ENCODE measurements at regions not wholly inside any gene's neighbourhood (a gene's known extent, or its start where the extent isn't known, plus 50 kb on each side); places are given as distances from the start of the nearest gene placed in this dataset.
"Not testable (repeated sequence)": the region's sequence is repeated elsewhere in the genome, so short reads cannot be mapped to it uniquely, and the experiment has no call there.

- no peak for FAIRE-seq
Measured at GRCh38 chr10:43922335-43923280, 273.9 kb upstream of the ZNF32 start.

DNA sequence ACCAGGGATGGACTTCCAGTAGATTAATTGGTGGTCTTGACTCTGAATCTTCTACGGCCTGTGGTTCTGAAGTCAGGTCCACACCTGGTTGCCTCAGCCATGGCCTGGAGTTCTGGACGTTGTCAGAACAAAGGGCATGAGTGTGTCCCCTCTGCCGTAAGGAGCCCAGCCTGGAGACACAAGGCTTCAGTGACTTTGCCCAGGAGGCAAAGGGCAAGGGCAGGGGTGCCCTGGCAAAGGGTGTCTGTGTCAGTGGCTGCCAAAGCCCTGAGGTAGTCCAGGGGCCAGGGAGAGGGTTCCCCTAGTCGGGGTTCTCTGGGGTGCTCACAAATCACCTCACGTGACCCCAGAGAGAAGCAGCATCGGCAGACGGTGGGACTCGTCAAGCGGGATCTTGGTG lies 273.2 kb upstream of the ZNF32 start:
- no peak for FAIRE-seq

GRCh38 chr10:43921478-43921877 lies 272.8 kb upstream of the ZNF32 start:
- no peak for FAIRE-seq

DNA sequence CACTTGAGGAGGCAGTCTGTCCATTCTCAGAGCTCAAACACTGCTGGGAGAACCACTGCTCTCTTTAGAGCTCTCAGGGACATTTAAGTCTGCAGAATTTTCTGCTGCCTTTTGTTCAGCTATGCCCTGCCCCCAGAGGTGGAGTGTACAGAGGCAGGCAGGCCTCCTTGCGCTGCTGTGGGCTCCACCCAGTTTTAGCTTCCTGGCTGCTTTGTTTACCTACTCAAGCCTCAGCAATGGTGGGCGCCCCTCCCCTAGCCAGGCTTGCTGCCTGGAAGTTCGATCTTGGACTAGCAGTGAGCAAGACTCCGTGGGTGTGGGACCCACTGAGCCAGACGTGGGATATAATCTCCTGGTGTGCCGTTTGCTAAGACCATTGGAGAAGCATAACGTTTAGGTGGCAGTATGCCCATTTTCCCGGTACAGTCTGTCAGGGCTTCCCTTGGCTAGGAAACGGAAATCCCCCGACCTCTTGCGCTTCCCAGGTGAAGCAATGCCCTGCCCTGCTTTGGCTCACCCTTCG lies 271.6 kb upstream of the ZNF32 start:
- FAIRE-seq: not testable (repeated sequence)

- no peak for FAIRE-seq
Measured at GRCh38 chr10:43913676-43914235, 265.1 kb upstream of the ZNF32 start.

- FAIRE-seq: no peak
Measured at GRCh38 chr10:43912469-43912868, 263.8 kb upstream of the ZNF32 start.

DNA sequence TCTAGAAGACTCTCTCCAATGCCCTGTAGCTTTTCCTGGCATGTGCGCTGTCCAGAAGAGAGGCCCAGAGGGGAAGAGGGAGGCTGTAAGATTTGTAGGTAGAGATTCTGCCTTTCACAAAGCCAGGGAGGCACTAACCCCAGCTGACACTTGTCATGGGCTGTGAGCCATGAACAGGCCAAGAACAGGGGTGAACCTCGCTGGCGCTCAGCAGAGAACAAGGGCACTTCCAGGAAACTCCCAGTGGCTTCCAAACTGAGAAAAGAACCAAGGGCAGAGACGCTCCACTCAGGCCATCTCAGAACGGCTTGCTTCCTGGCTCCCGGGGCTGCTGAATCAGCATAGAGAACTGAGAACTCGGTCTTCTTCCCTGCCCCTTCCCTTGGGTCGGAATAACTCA lies 257.8 kb upstream of the ZNF32 start:
- FAIRE-seq: no peak

DNA sequence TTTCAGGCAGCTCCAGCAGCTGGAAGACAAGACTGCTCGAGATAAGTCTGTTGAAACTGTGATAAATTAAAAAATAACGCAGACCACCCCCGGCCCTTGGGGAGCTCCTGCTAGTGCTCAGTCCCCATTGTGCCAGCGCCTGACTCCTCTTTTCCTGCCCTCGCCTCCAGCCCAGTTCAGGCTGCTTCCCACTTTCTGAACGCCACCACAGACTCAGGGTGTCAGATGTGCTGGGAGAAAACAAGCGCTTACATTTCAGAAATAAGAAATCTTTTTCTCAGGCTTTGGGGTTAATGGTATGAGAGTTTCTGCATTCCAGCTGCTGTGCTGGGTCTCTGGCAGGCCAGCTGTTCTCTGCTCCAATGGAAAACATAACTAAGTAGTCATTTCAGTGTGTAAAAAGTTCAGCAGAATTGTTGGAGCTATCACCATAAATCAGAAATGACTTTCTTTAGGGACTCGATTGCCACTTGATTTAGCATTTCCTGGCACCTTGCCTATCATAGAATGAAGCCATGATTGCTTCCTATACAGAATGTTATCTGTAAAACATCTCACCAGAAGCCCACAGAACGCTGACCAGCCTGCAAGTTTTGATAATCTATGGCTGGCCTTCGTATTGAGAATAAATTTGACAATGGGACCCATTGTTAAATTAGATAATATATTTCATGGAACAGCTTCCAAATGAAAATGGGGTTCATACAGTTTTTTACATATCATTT lies 257.0 kb upstream of the ZNF32 start:
- peak; percentile 26 for FAIRE-seq

DNA sequence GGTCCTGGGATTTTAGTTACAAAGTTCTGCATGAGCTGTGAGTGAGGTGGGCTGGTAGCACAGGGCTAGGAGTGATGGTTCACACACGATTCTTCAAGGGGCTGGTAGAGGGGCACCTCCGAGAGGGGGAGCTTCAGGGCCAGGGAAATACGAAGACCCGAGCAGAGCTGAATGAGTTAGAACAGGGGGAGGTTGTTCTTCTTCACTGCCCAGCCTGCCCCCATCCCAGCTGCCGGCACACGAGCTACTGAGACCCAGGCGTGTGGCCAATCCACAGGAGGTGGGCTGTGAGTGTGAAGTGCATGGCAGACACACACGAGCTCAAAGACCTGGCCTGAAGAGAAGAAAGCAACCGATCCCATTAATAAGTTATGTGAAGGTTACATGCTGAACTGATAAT lies 256.2 kb upstream of the ZNF32 start:
- no peak for FAIRE-seq

DNA sequence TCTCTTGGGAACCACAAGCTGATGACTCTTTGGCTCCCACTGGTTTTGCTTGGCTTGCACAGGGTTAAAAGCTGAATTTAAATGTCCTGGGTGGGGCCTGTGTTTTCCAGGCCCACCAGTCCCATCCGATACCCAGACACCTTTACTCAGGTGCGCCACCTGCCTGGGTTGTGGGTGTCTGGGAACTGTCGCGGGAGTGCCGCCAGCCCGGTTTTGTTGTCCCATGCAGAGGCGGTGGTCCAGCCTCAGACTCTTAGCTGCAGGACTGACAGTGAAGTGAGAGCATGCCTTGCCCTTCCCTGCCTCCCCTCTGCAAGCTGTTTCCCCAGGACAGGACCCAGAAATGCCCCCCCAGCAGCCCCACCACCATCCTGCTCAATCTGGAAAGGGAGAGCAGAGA lies 255.6 kb upstream of the ZNF32 start:
- FAIRE-seq: no peak

- no peak for FAIRE-seq
Measured at GRCh38 chr10:43903451-43903850, 254.8 kb upstream of the ZNF32 start.

GRCh38 chr10:43902842-43903241 lies 254.2 kb upstream of the ZNF32 start:
- FAIRE-seq: no peak

DNA sequence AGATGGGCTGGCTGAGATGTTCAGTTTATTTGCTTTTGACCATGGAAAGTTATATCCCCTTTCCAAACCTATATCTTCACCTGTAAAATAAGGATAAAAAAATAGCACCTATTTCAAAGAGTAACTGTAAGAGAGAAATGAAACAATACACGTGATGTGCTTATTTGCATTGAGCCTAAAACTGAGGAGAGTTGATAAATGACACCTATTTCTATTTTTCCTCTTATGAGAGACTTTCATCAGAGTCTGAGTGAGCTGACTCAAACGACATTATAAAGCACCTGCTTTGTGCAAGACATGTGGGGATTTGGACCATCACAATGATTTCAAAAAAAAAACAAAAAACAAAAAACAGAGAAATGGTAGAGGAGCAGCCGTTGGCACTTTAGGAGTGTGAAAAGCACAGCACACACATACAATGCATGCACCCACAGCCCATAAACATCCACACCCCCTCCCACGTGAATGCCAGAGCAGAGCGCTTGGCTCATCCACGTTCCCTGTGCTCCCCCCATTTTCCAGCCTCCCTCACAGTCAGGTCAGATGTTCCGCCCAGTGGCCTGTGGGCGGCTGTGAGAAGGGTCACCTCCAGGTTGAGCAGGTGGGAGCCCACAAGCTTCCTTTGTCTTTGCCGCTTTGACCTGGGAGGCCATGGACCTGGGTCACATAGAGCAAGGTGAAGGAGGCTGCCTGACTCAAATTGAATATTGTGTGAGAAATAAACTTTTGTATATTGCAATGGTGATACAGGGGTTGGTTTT lies 253.2 kb upstream of the ZNF32 start:
- FAIRE-seq: no peak

- FAIRE-seq: no peak
Measured at GRCh38 chr10:43901302-43901701, 252.6 kb upstream of the ZNF32 start.

GRCh38 chr10:43900571-43900970 lies 251.9 kb upstream of the ZNF32 start:
- FAIRE-seq: no peak

DNA sequence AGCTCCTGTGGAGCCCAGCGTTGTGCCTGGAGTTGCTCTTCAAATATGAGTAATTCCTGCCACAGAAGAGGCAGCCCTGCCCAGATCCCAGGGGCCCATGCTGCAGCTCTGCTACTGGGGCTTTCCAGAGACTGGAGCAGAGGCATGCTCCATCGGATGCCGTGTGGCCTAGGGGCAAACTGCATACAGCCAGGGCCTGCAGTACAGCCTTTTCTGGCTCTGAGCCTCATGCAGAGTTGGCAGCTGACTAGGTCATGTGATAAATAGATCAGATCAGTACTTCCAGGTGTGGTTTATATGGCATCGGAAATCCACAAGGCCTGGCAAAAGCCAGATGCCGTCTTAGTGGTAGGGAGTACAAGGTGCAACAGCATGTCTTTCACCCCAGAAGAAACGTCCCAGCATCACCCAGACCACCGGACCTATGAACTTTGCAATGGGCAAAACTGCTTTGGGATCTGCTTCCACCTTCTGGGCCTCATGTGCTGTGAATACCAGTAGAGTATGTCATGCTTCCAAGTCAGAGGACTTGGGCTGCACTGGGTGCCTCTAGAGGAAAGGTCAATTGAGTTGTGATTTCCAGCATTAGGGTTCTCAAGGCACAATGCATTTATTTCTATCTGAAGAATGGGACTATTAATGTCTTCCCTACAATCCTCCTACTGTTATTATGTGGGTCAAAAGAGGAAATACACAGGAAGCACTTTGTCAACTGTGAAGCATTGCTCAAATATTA lies 250.7 kb upstream of the ZNF32 start:
- no peak for FAIRE-seq

DNA sequence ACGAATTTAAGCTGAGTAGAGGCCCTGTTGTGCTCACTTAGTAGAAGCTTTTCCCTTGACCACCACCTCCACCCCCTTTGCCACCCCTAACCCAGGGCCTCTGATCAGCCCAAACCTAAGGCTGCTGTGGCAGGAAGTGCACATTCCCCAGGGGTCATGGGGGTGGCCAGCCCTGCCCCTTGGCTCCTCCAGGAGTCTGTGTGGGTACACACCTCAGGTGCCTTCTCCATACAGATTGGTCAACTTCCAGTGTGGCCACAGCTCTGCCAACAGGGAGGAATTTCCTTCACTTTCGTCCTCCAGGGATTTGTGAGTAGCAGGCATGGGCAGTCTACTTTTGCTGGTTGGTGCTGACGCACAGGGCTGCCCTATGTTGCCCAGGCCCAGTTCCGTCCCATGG lies 249.9 kb upstream of the ZNF32 start:
- FAIRE-seq: no peak

GRCh38 chr10:43897765-43898419 lies 249.2 kb upstream of the ZNF32 start:
- no peak for FAIRE-seq

GRCh38 chr10:43892062-43892770 lies 243.5 kb upstream of the ZNF32 start:
- no peak for FAIRE-seq

- FAIRE-seq: no peak
Measured at GRCh38 chr10:43891241-43891640, 242.6 kb upstream of the ZNF32 start.

DNA sequence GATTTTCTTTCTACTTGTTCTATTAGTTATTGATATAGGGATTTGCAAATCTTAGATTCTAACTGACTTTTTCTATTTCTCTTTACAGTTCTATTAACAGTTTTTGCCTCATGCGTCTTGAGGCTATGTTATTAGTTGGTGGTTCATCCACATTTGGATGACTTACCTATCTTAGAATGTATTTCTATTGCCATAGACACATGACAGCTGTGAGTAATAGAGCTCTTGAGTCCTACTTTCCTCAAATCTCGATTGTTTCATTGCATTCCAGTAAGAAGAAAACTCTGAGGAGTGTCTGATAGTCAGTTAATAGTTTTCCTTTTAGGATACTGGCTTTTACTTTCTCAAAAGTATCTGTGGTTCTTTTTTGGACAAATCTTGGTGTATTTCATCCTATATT lies 241.4 kb upstream of the ZNF32 start:
- no peak for FAIRE-seq

All from endometrium (tissue), 2 donors.